Subcutaneous abdominal adipose tissue (tissue), 5 donors: ENCODE measurements at regions not wholly inside any gene's neighbourhood (a gene's known extent, or its start where the extent isn't known, plus 50 kb on each side); places are given as distances from the start of the nearest gene placed in this dataset.
"Not testable (repeated sequence)": the region's sequence is repeated elsewhere in the genome, so short reads cannot be mapped to it uniquely, and the experiment has no call there.

Source experiments
- H3K27ac ChIP-seq: one replicate; pipeline ENCODE4 v1.7.0; 2013; ENCODE audit warnings: low read depth, mild to moderate bottlenecking, inconsistent platforms, low read length, moderate library complexity
- H3K27me3 ChIP-seq, 5 donors: one replicate each; pipeline ENCODE4 v1.7.0; 2013; ENCODE audit warnings: low read length in 5 of 5, inconsistent platforms in 1 of 5; ENCODE audit not compliant: control insufficient read depth in 5 of 5, insufficient read depth in 4 of 5
- H3K36me3 ChIP-seq, 5 donors: one replicate each; pipeline ENCODE4 v1.7.0; 2013; ENCODE audit warnings: low read length in 5 of 5; ENCODE audit not compliant: control insufficient read depth in 5 of 5, insufficient read depth in 5 of 5
- H3K4me1 ChIP-seq, 5 donors: one replicate each; pipeline ENCODE4 v1.7.0; 2013; ENCODE audit warnings: low read length in 5 of 5, mild to moderate bottlenecking in 3 of 5, moderate library complexity in 1 of 5; ENCODE audit not compliant: control insufficient read depth in 5 of 5, insufficient read depth in 5 of 5
- H3K4me3 ChIP-seq, 5 donors: one replicate each; pipeline ENCODE4 v1.7.0; 2013; ENCODE audit warnings: low read length in 5 of 5, low read depth in 1 of 5
- H3K9ac ChIP-seq, 5 donors: one replicate each; pipeline ENCODE4 v1.7.0; 2013; ENCODE audit warnings: low read length in 5 of 5, mild to moderate bottlenecking in 4 of 5, moderate library complexity in 3 of 5
- H3K9me3 ChIP-seq, 5 donors: one replicate each; pipeline ENCODE4 v1.7.0; 2013; ENCODE audit warnings: low read length in 5 of 5; ENCODE audit not compliant: control insufficient read depth in 5 of 5
- donor health status: healthy.
- donor health status: healthy.
- donor health status: healthy.
- donor health status: healthy.
- donor health status: healthy.

- no peak overlapping the region for H3K4me3 ChIP-seq
- peaks cover 0 to 8% (median 5%) of the 10 kb centered on the region in 5 donors for H3K36me3 ChIP-seq
- no peaks in the 10 kb centered on the region for H3K27me3 ChIP-seq
- H3K9me3 ChIP-seq = no peaks in the 10 kb centered on the region
- no peak overlapping the region for H3K9ac ChIP-seq
- H3K27ac ChIP-seq = no peak overlapping the region
- peaks cover 0 to 3% (median 0%) of the 10 kb centered on the region in 5 donors for H3K4me1 ChIP-seq
Observed at GRCh38 chr9:2525147-2525546, 96.4 kb upstream of the VLDLR start.

GRCh38 chr9:2526071-2526828 lies 95.3 kb upstream of the VLDLR start:
- no peaks in the 10 kb centered on the region for H3K9me3 ChIP-seq
- no peak overlapping the region for H3K27ac ChIP-seq
- H3K9ac ChIP-seq = no peak overlapping the region
- no peak overlapping the region for H3K4me3 ChIP-seq
- H3K4me1 ChIP-seq = peaks cover 0 to 3% (median 0%) of the 10 kb centered on the region in 5 donors
- H3K36me3 ChIP-seq = peaks cover 0 to 5% (median 3%) of the 10 kb centered on the region in 5 donors
- no peaks in the 10 kb centered on the region for H3K27me3 ChIP-seq

GRCh38 chr9:2531481-2531880 lies 90.1 kb upstream of the VLDLR start:
- Histone ChIP-seq H3K9ac (no peak overlapping the region), H3K4me3 (no peak overlapping the region), H3K27ac (no peak overlapping the region), H3K9me3 (no peaks in the 10 kb centered on the region), H3K27me3 (no peaks in the 10 kb centered on the region), H3K36me3 (peaks cover 0 to 5% (median 0%) of the 10 kb centered on the region in 5 donors), H3K4me1 (peaks cover 0 to 2% (median 0%) of the 10 kb centered on the region in 5 donors)

- Histone ChIP-seq H3K36me3 (peaks cover 0 to 4% (median 0%) of the 10 kb centered on the region in 5 donors), H3K9ac (no peak overlapping the region), H3K9me3 (no peaks in the 10 kb centered on the region), H3K4me3 (no peak overlapping the region), H3K27ac (no peak overlapping the region), H3K4me1 (no peaks in the 10 kb centered on the region), H3K27me3 (no peaks in the 10 kb centered on the region)
Observed at GRCh38 chr9:2536511-2536910, 85.1 kb upstream of the VLDLR start.

GRCh38 chr9:2545881-2546490 lies 75.6 kb upstream of the VLDLR start:
- H3K27ac ChIP-seq = no peak overlapping the region

GRCh38 chr9:2555899-2556600 lies 65.5 kb upstream of the VLDLR start:
- H3K27me3 ChIP-seq, H3K9me3 ChIP-seq, H3K36me3 ChIP-seq, H3K9ac ChIP-seq: not testable (repeated sequence)
- H3K4me1 ChIP-seq = peaks cover 10 to 37% (median 25%) of the 10 kb centered on the region in 5 donors
- H3K4me3 ChIP-seq = peak overlapping the region in 1 of 5 donors; percentile 2
- peak overlapping the region; percentile 30 for H3K27ac ChIP-seq

More at GRCh38 chr9:2545881-2546490, 75.6 kb upstream of the VLDLR start:
- no peak overlapping the region for H3K4me3 ChIP-seq
- no peak overlapping the region for H3K9ac ChIP-seq
- peaks cover 0 to 3% (median 0%) of the 10 kb centered on the region in 5 donors for H3K4me1 ChIP-seq
- H3K36me3 ChIP-seq = peaks cover 0 to under 1% (median 0%) of the 10 kb centered on the region in 5 donors
- peaks cover 0 to 6% (median 0%) of the 10 kb centered on the region in 5 donors for H3K9me3 ChIP-seq
- H3K27me3 ChIP-seq = no peaks in the 10 kb centered on the region

- Histone ChIP-seq H3K4me1 (peaks cover 10 to 41% (median 27%) of the 10 kb centered on the region in 5 donors), H3K9me3 (peaks cover 0 to 3% (median 0%) of the 10 kb centered on the region in 5 donors), H3K27me3 (no peaks in the 10 kb centered on the region), H3K36me3 (no peaks in the 10 kb centered on the region), H3K4me3 (no peak overlapping the region), H3K9ac (no peak overlapping the region), H3K27ac (no peak overlapping the region)
Observed at GRCh38 chr9:2557693-2558092, 63.9 kb upstream of the VLDLR start.

- H3K27me3 ChIP-seq = no peaks in the 10 kb centered on the region
- H3K36me3 ChIP-seq = peaks cover 0 to 6% (median 0%) of the 10 kb centered on the region in 5 donors
- H3K27ac ChIP-seq = peak overlapping the region; percentile 86
- H3K9me3 ChIP-seq = peaks cover 0 to 3% (median 0%) of the 10 kb centered on the region in 5 donors
- peak overlapping the region in 2 of 5 donors; percentile 18 to 19 for H3K4me3 ChIP-seq
- peaks cover 10 to 36% (median 27%) of the 10 kb centered on the region in 5 donors for H3K4me1 ChIP-seq
- peak overlapping the region in 3 of 5 donors; percentile 4 to 23 (median 10) for H3K9ac ChIP-seq
Observed at GRCh38 chr9:2559192-2560152, 62.1 kb upstream of the VLDLR start.

GRCh38 chr9:2560180-2560579 lies 61.4 kb upstream of the VLDLR start:
- Histone ChIP-seq H3K27ac (peak overlapping the region; percentile 86), H3K36me3 (peaks cover 0 to 6% (median 0%) of the 10 kb centered on the region in 5 donors), H3K4me3 (peak overlapping the region in 1 of 5 donors; percentile 15), H3K27me3 (no peaks in the 10 kb centered on the region), H3K4me1 (peaks cover 10 to 35% (median 27%) of the 10 kb centered on the region in 5 donors), H3K9ac (peak overlapping the region in 1 of 5 donors; percentile 35), H3K9me3 (peaks cover 0 to 3% (median 0%) of the 10 kb centered on the region in 5 donors)
